Middle frontal gyrus (tissue), 1 donor: ENCODE measurements at regions not wholly inside any gene's neighbourhood (a gene's known extent, or its start where the extent isn't known, plus 50 kb on each side); places are given as distances from the start of the nearest gene placed in this dataset.

Source experiments
- DNase-seq: peaks from one replicate; pipeline ENCODE4 v3.0.0-alpha.2; 2015; ENCODE audit warnings: low spot score; ENCODE audit errors: extremely low spot score

DNA sequence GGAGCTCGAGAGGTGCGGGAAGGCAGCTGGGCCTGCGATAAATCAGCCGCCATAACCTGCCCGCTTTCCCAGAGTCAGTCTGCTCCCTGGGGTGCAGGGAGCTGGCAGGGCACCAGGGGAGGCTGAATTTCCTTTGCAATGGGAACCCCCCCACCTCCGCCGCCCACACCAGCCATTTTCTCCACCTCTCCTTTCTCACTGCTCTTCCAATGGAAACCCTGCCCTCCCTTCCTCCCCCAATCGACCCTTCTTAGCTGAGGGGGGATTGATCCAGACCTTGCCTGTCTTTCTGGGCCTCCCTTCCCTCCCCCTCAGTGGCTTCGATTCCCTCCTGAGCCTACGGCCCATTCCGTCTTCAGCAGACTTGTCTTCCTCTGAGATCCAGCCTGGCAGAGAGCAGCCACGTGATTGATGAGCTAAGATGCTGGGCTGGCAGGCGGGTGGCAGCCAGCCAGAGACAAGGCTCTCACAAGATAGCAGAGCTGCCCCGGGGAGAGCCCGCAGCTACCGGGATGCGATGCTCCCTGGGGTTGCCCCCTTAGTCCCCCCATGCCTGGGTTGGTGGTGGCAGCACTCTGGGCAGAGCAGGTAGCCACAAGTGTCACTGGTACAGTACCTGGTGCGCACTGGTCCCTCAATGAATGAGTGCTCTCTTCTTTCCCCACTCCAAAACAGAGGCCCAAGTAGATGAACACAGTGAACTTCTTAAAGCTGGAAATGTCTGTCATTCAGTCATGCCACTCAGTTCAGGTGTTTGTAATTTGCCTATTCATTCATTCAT is 53.7 kb upstream of the FABP6 start:
- peak; percentile 60 for DNase-seq

DNA sequence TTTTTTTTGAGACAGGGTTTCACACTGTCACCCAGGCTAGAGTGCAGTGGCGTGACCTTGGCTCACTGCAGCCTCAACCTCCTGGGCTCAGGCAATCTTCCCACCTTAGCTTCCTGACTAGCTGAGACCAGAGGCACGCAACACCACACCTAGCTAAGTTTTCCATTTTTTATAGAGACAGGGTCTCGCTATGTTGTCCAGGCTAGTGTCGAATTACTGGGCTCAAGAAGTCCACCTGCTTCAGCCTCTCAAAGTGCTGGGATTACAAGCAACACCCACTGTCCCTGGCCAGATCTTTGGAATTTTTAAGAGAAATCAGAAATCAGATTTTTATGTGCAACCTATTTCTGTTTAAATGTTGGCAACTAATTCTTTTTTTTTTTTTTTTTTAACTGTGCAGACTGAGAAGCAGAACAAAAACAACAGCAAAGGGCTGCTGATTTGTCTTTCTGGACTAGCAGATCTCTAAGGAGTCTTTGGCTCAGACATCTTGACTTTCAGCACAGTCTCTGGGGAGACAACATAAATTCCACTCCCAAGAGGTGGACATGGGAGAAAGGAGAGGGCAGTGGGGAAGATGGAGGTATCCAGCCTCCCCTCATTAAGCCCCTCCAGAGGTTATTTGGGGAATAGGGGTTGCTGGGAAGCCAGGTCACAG is 54.4 kb upstream of the FABP6 start:
- DNase-seq, result no peak

DNA sequence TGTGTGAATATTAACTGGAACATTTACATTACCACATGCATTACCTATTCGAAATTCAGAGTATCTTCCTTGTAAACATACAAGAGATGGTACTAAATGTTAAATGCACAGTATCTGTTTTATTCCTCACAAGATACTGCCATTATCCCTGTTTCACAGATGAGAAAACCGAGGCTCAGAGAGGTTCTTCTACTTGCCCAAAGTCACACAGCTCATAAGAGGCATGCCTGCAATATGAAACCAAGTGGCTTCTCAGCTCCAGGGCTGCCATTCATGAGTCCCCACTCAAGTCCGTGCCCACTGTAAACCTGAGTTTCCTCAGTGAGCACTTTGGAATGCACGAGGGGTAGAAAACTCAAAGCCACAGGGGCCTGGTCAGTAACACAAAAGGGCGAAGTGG is 55.0 kb upstream of the FABP6 start:
- DNase-seq, result no peak

DNA sequence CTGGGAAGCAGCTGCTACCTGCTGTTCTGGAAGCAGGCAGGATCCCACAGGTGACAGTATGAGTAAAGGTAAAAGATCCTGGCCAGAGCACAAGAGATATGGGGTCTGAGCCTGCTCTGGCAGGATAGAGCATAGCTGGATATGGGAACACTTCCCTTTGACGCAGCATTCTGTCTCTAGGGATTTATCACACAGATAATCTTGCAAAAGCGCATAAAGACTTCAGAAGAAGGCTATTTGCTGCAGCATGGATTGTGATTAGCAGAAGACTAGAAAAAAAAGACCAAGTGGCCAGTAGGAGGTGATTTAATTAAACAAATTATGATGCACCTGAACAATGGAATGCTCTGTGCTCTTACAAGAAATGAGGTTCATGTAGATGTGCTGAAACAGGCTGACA is 52.4 kb upstream of the PWWP2A start:
- no peak for DNase-seq

DNA sequence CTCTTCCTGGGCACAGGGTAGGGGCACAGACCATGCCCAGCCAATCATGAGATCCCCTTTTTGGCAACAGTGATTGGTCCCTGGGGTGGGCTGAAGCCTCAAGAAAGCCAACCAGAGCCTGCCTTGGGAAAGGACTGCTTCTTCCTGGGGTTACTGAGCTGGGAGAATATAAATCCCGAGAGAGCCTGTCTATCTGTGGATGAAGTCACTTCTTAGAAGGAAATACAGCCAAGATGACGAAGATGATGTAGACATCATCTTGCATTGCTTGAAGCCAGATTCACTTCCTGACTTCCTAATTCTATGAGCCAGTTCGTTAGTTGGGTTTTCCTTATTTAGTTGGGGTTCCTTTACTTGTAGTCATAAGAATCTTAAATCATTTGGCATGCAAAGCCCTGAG is 50.1 kb upstream of the PWWP2A start:
- DNase-seq, result no peak
